Tongue (tissue), 1 donor: ENCODE measurements at regions not wholly inside any gene's neighbourhood (a gene's known extent, or its start where the extent isn't known, plus 50 kb on each side); places are given as distances from the start of the nearest gene placed in this dataset.

Experiments
- DNase-seq: peaks from one replicate; pipeline ENCODE4 v3.0.0-alpha.2; 2015

GRCh38 chr5:132130918-132131715 is 57.5 kb downstream of the CSF2 start:
- DNase-seq: no peak

GRCh38 chr5:132132138-132132537 is 58.5 kb downstream of the CSF2 start:
- no peak for DNase-seq

- DNase-seq: no peak
These were observed 60.8 kb downstream of the CSF2 start for GRCh38 chr5:132134384-132134783.

- peak; percentile 5 for DNase-seq
These were observed 63.3 kb downstream of the CSF2 start for GRCh38 chr5:132136906-132137305.

GRCh38 chr5:132138260-132138659 is 64.7 kb downstream of the CSF2 start:
- no peak for DNase-seq
